Brain microvascular endothelial cell (primary cell): ENCODE measurements at regions not wholly inside any gene's neighbourhood (a gene's known extent, or its start where the extent isn't known, plus 50 kb on each side); places are given as distances from the start of the nearest gene placed in this dataset.

Experiments used
- DNase-seq: peaks from one replicate; pipeline ENCODE4 v3.0.0-alpha.2; 2020
- H3K27ac ChIP-seq: fragments of 250-450 bp; sonication (Bioruptor Pico); 2 replicates; pipeline ENCODE4 v1.5.1; 2020; ENCODE audit warnings: mild to moderate bottlenecking, moderate library complexity
- H3K27me3 ChIP-seq: fragments of 250-450 bp; sonication (Bioruptor Pico); replicated peaks from 2 replicates; pipeline ENCODE4 v1.5.1; 2020; ENCODE audit warnings: mild to moderate bottlenecking
- H3K36me3 ChIP-seq: fragments of 250-450 bp; sonication (Bioruptor Pico); replicated peaks from 2 replicates; pipeline ENCODE4 v1.5.1; 2020; ENCODE audit warnings: mild to moderate bottlenecking
- H3K4me3 ChIP-seq: 2 replicates; pipeline ENCODE4 v1.5.1; 2011; ENCODE audit warnings: low read depth, mild to moderate bottlenecking, control low read depth, low read length, moderate library complexity
- CTCF ChIP-seq: IDR thresholded peaks from 2 replicates; pipeline ENCODE4 v1.5.1; 2011; ENCODE audit warnings: low read depth, mild to moderate bottlenecking, moderate library complexity, low read length, control low read depth, inconsistent platforms; ENCODE audit errors: missing control alignments
- in situ Hi-C: cut with HindIII; loops from 2 replicates; pipeline ENCODE4 v1.10.0; 2017; ENCODE audit warnings: low sequenced_read_pairs, low pct_ligation_motif_present

GRCh38 chr7:112854169-112854568 lies 64.0 kb upstream of the TMEM168 start:
- no peak for DNase-seq
- in situ Hi-C loops = no loop called here
- Histone ChIP-seq H3K27ac (no peak overlapping the region), H3K27me3 (no peaks in the 10 kb centered on the region), H3K4me3 (no peak overlapping the region), H3K36me3 (no peaks in the 10 kb centered on the region)
- TF ChIP-seq CTCF = no peak

GRCh38 chr7:112853422-112853821 lies 63.2 kb upstream of the TMEM168 start:
- Histone ChIP-seq H3K36me3 (no peaks in the 10 kb centered on the region), H3K27ac (no peak overlapping the region), H3K27me3 (no peaks in the 10 kb centered on the region), H3K4me3 (no peak overlapping the region)
- DNase-seq = no peak
- TF ChIP-seq CTCF = no peak
- in situ Hi-C loops = no loop called here

GRCh38 chr7:112843151-112843550 lies 53.0 kb upstream of the TMEM168 start:
- H3K27me3 ChIP-seq = no peaks in the 10 kb centered on the region
- H3K36me3 ChIP-seq = no peaks in the 10 kb centered on the region
- TF ChIP-seq CTCF = no peak
- no peak for DNase-seq
- H3K27ac ChIP-seq = no peak overlapping the region
- H3K4me3 ChIP-seq = no peak overlapping the region
- in situ Hi-C loops = no loop called here
